ENCODE measurements at regions not wholly inside any gene's neighbourhood (a gene's known extent, or its start where the extent isn't known, plus 50 kb on each side); places are given as distances from the start of the nearest gene placed in this dataset.
"Not testable (repeated sequence)": the region's sequence is repeated elsewhere in the genome, so short reads cannot be mapped to it uniquely, and the experiment has no call there.

- H2AFZ ChIP-seq (ENCODE audit: low read depth, low read length); H3K9me1 ChIP-seq (ENCODE audit: control insufficient read depth, insufficient read depth, low read length); H3K27ac ChIP-seq (ENCODE audit: extremely low read depth, low read depth, low read length); H3K4me1 ChIP-seq (replicated peaks in 1 of 2; ENCODE audit: control insufficient read depth in 2 of 2, insufficient read depth in 2 of 2, low read length in 2 of 2); intact Hi-C loops (cut with micrococcal nuclease); H3K36me3 ChIP-seq (ENCODE audit: control insufficient read depth, insufficient read depth, low read length); H4K20me1 ChIP-seq (replicated peaks; ENCODE audit: control insufficient read depth, insufficient read depth, low read length); FAIRE-seq; BruUV-seq (replicated peaks); H3K4me3 ChIP-seq; in situ Hi-C loops (cut with MboI); H3K27me3 ChIP-seq (ENCODE audit: control insufficient read depth in 2 of 2, insufficient read depth in 2 of 2, low read length in 2 of 2); H3K4me2 ChIP-seq (ENCODE audit: insufficient read depth, low read length); H3K79me2 ChIP-seq (ENCODE audit: control insufficient read depth, insufficient read depth, low read length); CTCF ChIA-PET (ENCODE audit: low intra/inter-chr PET ratio); ATAC-seq; DNase-seq (ENCODE audit: extremely low read depth in 1 of 4, low spot score in 3 of 4); H3K9me3 ChIP-seq (replicated peaks; ENCODE audit: control insufficient read depth, insufficient read depth, low read depth, low read length); H3K9ac ChIP-seq (ENCODE audit: insufficient read depth in 1 of 2, low read depth in 2 of 2, low read length in 2 of 2); POLR2A ChIA-PET: not testable (repeated sequence)
- 0 out of 2 replicates have a peak, but pooled peaks have one; percentile 16 for TF ChIP-seq ADNP (tag; IDR thresholded peaks at IDR 0.05)
- peak; percentile 79 to 88 for TF ChIP-seq KDM1A (IDR thresholded peaks at IDR 0.05)
- peak; percentile 61; the same call in 1 of the 2 replicates for TF ChIP-seq HDAC2 (IDR thresholded peaks at IDR 0.05)
- peak; percentile 81 for TF ChIP-seq ZFP36 (IDR thresholded peaks at IDR 0.05; ENCODE audit: low read depth, low read length, partially characterized antibody)
- TF ChIP-seq BCOR (IDR thresholded peaks at IDR 0.05) = peak; percentile 98
- TF ChIP-seq SMARCA5 (IDR thresholded peaks at IDR 0.05) = peak; percentile 62; the same call in 1 of the 2 replicates
- TF ChIP-seq RBM25 (IDR thresholded peaks at IDR 0.05; ENCODE audit: low read depth, low read length, severe bottlenecking) = peak; percentile 89
- TF ChIP-seq PHF20 (IDR thresholded peaks at IDR 0.05; ENCODE audit: partially characterized antibody) = peak; percentile 19
- WGBS (ENCODE audit: insufficient coverage, low coverage, missing lambda C conversion rate) = 55% methylated on average over 3 of the region's 3 CpGs
Measured at GRCh38 chr3:139232341-139232740, 111.5 kb upstream of the MRPS22 start.

- in situ Hi-C loops (cut with MboI) = no loop called here
- FAIRE-seq = no peak
- ATAC-seq = no peak
- Histone ChIP-seq H3K9ac (ENCODE audit: insufficient read depth in 1 of 2, low read depth in 2 of 2, low read length in 2 of 2) (no peak overlapping the region), H3K9me3 (replicated peaks; ENCODE audit: control insufficient read depth, insufficient read depth, low read depth, low read length) (no peaks in the 10 kb centered on the region), H3K27me3 (ENCODE audit: control insufficient read depth in 2 of 2, insufficient read depth in 2 of 2, low read length in 2 of 2) (no peaks in the 10 kb centered on the region), H3K36me3 (ENCODE audit: control insufficient read depth, insufficient read depth, low read length) (no peaks in the 10 kb centered on the region), H3K4me2 (ENCODE audit: insufficient read depth, low read length) (no peak overlapping the region), H3K4me1 (replicated peaks in 1 of 2; ENCODE audit: control insufficient read depth in 2 of 2, insufficient read depth in 2 of 2, low read length in 2 of 2) (peaks cover 0 to 15% of the 10 kb centered on the region in 2 experiments; a peak in 3 of 5 replicates), H3K27ac (ENCODE audit: extremely low read depth, low read depth, low read length) (no peak overlapping the region), H3K4me3 (no peak overlapping the region), H4K20me1 (replicated peaks; ENCODE audit: control insufficient read depth, insufficient read depth, low read length) (no peaks in the 10 kb centered on the region), H2AFZ (ENCODE audit: low read depth, low read length) (0 out of 2 replicates have a peak overlapping the region, but pooled peaks have one; percentile 8), H3K9me1 (ENCODE audit: control insufficient read depth, insufficient read depth, low read length) (no peaks in the 10 kb centered on the region), H3K79me2 (ENCODE audit: control insufficient read depth, insufficient read depth, low read length) (no peaks in the 10 kb centered on the region)
- ChIA-PET CTCF (ENCODE audit: low intra/inter-chr PET ratio) (no interaction called here), POLR2A (no interaction called here)
- TF ChIP-seq NFXL1 (CRISPR knock-in tag; IDR thresholded peaks at IDR 0.05) (no peak), C11orf30 (IDR thresholded peaks at IDR 0.05; ENCODE audit: low read depth) (no peak)
- 92% methylated on average over 3 of the region's 3 CpGs for WGBS (ENCODE audit: insufficient coverage, low coverage, missing lambda C conversion rate)
- no peak for DNase-seq (ENCODE audit: extremely low read depth in 1 of 4, low spot score in 3 of 4)
- no TSS peak for BruUV-seq (replicated peaks)
- intact Hi-C loops (cut with micrococcal nuclease) = no loop called here
Measured at GRCh38 chr3:139234491-139234890, 109.3 kb upstream of the MRPS22 start.
